ENCODE measurements at regions not wholly inside any gene's neighbourhood (a gene's known extent, or its start where the extent isn't known, plus 50 kb on each side); places are given as distances from the start of the nearest gene placed in this dataset.

DNA sequence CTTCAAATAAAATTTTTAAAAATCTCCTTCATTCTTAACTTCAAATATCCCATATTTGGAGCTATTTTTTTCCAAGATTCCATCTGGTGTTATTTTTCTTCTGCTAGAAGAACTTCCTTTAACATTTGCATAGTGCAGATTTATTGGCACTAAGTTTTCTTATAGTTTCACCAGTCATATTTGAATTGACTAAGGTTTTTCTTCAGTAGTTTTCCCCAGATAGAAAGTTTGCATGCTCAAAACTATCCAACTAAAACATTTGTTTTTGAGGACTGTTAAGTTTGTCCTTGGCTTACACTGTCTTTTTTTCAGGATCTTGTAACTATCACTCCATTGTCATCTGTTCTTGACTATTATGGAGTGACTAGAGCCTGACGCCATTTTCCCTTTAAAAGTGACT lies 606.7 kb downstream of the TAF11L14 start:
- H3K4me1 ChIP-seq (ENCODE audit: control insufficient read depth in 1 of 2, extremely low read depth in 1 of 2, insufficient read depth in 2 of 2, low read length in 2 of 2): no peaks in the 10 kb centered on the region
- DNase-seq (no peak), ATAC-seq (replicated peaks in 1 of 4) (no peak)
- no peak overlapping the region for H3K4me3 Mint-ChIP-seq
- no peaks in the 10 kb centered on the region for H3K4me1 Mint-ChIP-seq
- H3K36me3 Mint-ChIP-seq: no peaks in the 10 kb centered on the region
- H3K9me3 Mint-ChIP-seq: peaks cover 8 to 19% (median 16%) of the 10 kb centered on the region in 3 donors
- WGBS (ENCODE audit: insufficient coverage): no CpG with 5 or more reads among the region's 1 CpG
- H3K4me3 ChIP-seq (ENCODE audit: control insufficient read depth in 1 of 2, extremely low read depth in 1 of 2, low read length in 1 of 2): no peak overlapping the region
- H3K36me3 ChIP-seq (ENCODE audit: control insufficient read depth in 2 of 2, extremely low read depth in 1 of 2, insufficient read depth in 1 of 2, low read length in 1 of 2): no peaks in the 10 kb centered on the region
- CTCF ChIA-PET: no interaction called here
- H3K27ac Mint-ChIP-seq: no peak overlapping the region
- H3K27me3 ChIP-seq (replicated peaks in 1 of 2; ENCODE audit: control insufficient read depth in 2 of 2, extremely low read depth in 1 of 2, insufficient read depth in 2 of 2, low read length in 1 of 2): no peaks in the 10 kb centered on the region
- no peak overlapping the region for H3K27ac ChIP-seq (ENCODE audit: low read length)
- no peaks in the 10 kb centered on the region for H3K9me3 ChIP-seq
- H3K27me3 Mint-ChIP-seq: no peaks in the 10 kb centered on the region
- POLR2A ChIA-PET: interaction anchor here (0.6 to 0.7 kb wide), 2 partner anchors 9 to 1340 kb away, joined by 3 to 5 read pairs; no protein-coding TSS in a partner anchor

DNA sequence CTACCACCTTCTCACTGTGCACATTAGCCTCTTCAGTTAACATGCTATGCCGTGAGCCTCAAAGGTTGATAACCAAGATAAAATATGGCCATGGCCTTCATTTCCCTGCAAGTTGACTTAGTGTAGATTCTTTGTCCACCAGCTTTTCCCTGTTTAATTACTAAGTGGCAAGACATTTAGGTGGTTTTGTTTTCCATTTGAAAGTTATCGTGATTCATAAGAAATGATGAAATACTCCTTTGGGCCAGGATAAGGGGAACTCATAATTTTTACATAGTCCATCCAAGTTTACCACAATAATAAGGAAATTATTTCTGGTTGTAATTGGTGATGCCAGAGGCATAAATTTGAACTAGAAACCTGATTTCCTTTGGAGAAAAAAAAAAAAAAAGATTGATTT lies 609.6 kb downstream of the TAF11L14 start:
- no peaks in the 10 kb centered on the region for H3K36me3 ChIP-seq (ENCODE audit: control insufficient read depth in 2 of 2, extremely low read depth in 1 of 2, insufficient read depth in 1 of 2, low read length in 1 of 2)
- H3K27ac Mint-ChIP-seq: no peak overlapping the region
- ChIA-PET POLR2A (interaction anchor here in 1 of 2 donors (0.7 kb wide), 1 partner anchor 167 kb away, joined by 5 read pairs; no protein-coding TSS in a partner anchor), CTCF (no interaction called here)
- no peak for DNase-seq
- H3K9me3 Mint-ChIP-seq: peaks cover 16 to 18% (median 16%) of the 10 kb centered on the region in 3 donors
- no peaks in the 10 kb centered on the region for H3K4me1 Mint-ChIP-seq
- ATAC-seq (replicated peaks in 1 of 4): no peak
- H3K27me3 ChIP-seq (replicated peaks in 1 of 2; ENCODE audit: control insufficient read depth in 2 of 2, extremely low read depth in 1 of 2, insufficient read depth in 2 of 2, low read length in 1 of 2): no peaks in the 10 kb centered on the region
- H3K27ac ChIP-seq (ENCODE audit: low read length): no peak overlapping the region
- no peak overlapping the region for H3K4me3 Mint-ChIP-seq
- H3K4me3 ChIP-seq (ENCODE audit: control insufficient read depth in 1 of 2, extremely low read depth in 1 of 2, low read length in 1 of 2): no peak overlapping the region
- H3K36me3 Mint-ChIP-seq: no peaks in the 10 kb centered on the region
- WGBS (ENCODE audit: insufficient coverage): no CpG with 5 or more reads among the region's 2 CpGs
- no peaks in the 10 kb centered on the region for H3K9me3 ChIP-seq
- no peaks in the 10 kb centered on the region for H3K27me3 Mint-ChIP-seq
- no peaks in the 10 kb centered on the region for H3K4me1 ChIP-seq (ENCODE audit: control insufficient read depth in 1 of 2, extremely low read depth in 1 of 2, insufficient read depth in 2 of 2, low read length in 2 of 2)

DNA sequence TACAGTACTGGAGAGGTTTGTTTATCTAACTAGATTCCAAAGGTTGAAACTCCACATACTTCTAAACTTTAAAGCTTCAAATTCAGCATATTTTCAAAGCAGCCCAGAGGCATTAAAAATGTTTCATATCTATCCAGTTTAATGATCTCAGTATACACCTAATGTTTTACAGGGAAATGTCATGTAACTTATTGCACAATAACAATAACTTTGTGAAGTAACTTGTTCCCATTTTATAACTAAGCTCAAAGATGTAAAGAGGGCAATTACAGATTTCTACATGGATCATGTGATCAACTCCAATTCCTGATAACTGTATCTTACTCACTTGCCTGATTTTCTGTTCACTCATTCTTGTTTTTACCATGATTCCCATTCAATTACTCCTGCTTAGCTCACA lies 610.0 kb downstream of the TAF11L14 start:
- ChIA-PET POLR2A (no interaction called here), CTCF (no interaction called here)
- Histone ChIP-seq H3K4me3 (ENCODE audit: control insufficient read depth in 1 of 2, extremely low read depth in 1 of 2, low read length in 1 of 2) (no peak overlapping the region), H3K27ac (ENCODE audit: low read length) (no peak overlapping the region), H3K4me1 (ENCODE audit: control insufficient read depth in 1 of 2, extremely low read depth in 1 of 2, insufficient read depth in 2 of 2, low read length in 2 of 2) (no peaks in the 10 kb centered on the region), H3K9me3 (no peaks in the 10 kb centered on the region), H3K36me3 (ENCODE audit: control insufficient read depth in 2 of 2, extremely low read depth in 1 of 2, insufficient read depth in 1 of 2, low read length in 1 of 2) (no peaks in the 10 kb centered on the region), H3K27me3 (replicated peaks in 1 of 2; ENCODE audit: control insufficient read depth in 2 of 2, extremely low read depth in 1 of 2, insufficient read depth in 2 of 2, low read length in 1 of 2) (no peaks in the 10 kb centered on the region)
- no peaks in the 10 kb centered on the region for H3K36me3 Mint-ChIP-seq
- no peak for ATAC-seq (replicated peaks in 1 of 4)
- no peaks in the 10 kb centered on the region for H3K4me1 Mint-ChIP-seq
- no peak overlapping the region for H3K27ac Mint-ChIP-seq
- no peak overlapping the region for H3K4me3 Mint-ChIP-seq
- H3K27me3 Mint-ChIP-seq: no peaks in the 10 kb centered on the region
- no peak for DNase-seq
- H3K9me3 Mint-ChIP-seq: peaks cover 16 to 18% (median 16%) of the 10 kb centered on the region in 3 donors

DNA sequence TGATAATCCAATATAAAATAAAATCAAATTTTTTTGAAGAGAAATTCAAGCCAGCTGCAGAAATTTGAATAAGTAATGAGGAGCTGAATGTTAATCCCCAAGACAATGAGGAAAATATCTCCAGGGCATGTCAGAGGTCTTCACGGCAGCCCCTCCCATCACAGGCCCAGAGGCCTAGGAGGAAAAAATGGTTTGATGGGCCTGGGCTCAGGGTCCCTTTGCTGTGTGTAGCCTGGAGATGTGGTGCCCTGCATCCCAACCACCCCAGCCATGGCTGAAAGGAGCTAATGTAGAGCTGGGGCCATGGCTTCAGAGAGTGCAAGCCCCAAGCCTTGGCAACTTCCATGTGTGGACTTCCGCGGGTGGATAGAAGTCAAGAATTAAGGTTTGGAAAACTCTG lies 618.3 kb downstream of the TAF11L14 start:
- H3K36me3 ChIP-seq (ENCODE audit: control insufficient read depth in 2 of 2, extremely low read depth in 1 of 2, insufficient read depth in 1 of 2, low read length in 1 of 2): no peaks in the 10 kb centered on the region
- H3K4me1 ChIP-seq (ENCODE audit: control insufficient read depth in 1 of 2, extremely low read depth in 1 of 2, insufficient read depth in 2 of 2, low read length in 2 of 2): no peaks in the 10 kb centered on the region
- H3K9me3 ChIP-seq: no peaks in the 10 kb centered on the region
- no peak overlapping the region for H3K27ac ChIP-seq (ENCODE audit: low read length)
- H3K4me3 ChIP-seq (ENCODE audit: control insufficient read depth in 1 of 2, extremely low read depth in 1 of 2, low read length in 1 of 2): no peak overlapping the region
- Mint-ChIP-seq H3K9me3 (peaks cover 26 to 31% (median 28%) of the 10 kb centered on the region in 3 donors), H3K4me1 (no peaks in the 10 kb centered on the region), H3K27ac (no peak overlapping the region), H3K36me3 (no peaks in the 10 kb centered on the region), H3K27me3 (no peaks in the 10 kb centered on the region), H3K4me3 (no peak overlapping the region)
- H3K27me3 ChIP-seq (replicated peaks in 1 of 2; ENCODE audit: control insufficient read depth in 2 of 2, extremely low read depth in 1 of 2, insufficient read depth in 2 of 2, low read length in 1 of 2): no peaks in the 10 kb centered on the region
- no peak for ATAC-seq (replicated peaks in 1 of 4)
- WGBS (ENCODE audit: insufficient coverage): no CpG with 5 or more reads among the region's 3 CpGs
- POLR2A ChIA-PET: no interaction called here
- no peak for DNase-seq
- CTCF ChIA-PET: no interaction called here

DNA sequence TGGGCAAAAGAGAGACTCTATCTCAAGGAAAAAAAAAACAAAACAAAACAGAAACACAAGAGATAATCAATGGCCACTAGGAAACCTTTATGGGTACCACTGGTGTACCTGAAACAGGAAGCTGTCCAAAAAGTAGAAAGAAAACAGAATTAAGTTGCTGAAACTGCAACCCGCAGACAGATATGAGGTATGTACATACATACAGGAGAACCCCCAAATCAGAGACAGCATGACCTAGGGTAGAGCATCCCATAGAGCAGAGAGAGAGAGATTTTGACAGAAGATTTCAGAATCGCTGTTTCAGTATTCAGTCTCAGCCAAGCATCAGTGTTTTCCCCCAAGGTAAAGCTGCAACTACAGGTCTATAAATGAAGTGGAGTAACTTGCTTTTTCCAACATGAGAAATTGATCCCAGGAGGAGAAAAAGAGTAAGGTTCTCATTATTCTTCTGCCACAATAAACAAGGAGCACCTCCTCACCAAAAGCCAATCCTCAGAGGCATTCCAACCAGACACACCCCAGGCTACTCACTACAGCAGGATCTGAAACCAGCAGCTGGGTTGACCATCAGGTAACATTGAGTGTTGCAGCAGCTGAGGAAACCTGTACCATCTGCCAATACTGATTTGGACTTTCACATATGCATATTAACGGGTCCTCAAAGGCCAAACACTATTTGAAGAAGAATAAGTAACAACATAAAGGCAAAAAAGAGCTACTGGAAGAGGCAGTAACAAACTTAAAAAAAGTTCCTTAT lies 630.0 kb downstream of the TAF11L14 start:
- no peaks in the 10 kb centered on the region for H3K36me3 Mint-ChIP-seq
- DNase-seq (no peak), ATAC-seq (replicated peaks in 1 of 4) (no peak)
- POLR2A ChIA-PET: no interaction called here
- no peak overlapping the region for H3K4me3 Mint-ChIP-seq
- H3K27ac ChIP-seq (ENCODE audit: low read length): no peak overlapping the region
- no peak overlapping the region for H3K27ac Mint-ChIP-seq
- no peaks in the 10 kb centered on the region for H3K4me1 ChIP-seq (ENCODE audit: control insufficient read depth in 1 of 2, extremely low read depth in 1 of 2, insufficient read depth in 2 of 2, low read length in 2 of 2)
- WGBS (ENCODE audit: insufficient coverage): no CpG with 5 or more reads among the region's 3 CpGs
- no peaks in the 10 kb centered on the region for H3K4me1 Mint-ChIP-seq
- H3K4me3 ChIP-seq (ENCODE audit: control insufficient read depth in 1 of 2, extremely low read depth in 1 of 2, low read length in 1 of 2): no peak overlapping the region
- CTCF ChIA-PET: no interaction called here
- no peaks in the 10 kb centered on the region for H3K27me3 Mint-ChIP-seq
- H3K36me3 ChIP-seq (ENCODE audit: control insufficient read depth in 2 of 2, extremely low read depth in 1 of 2, insufficient read depth in 1 of 2, low read length in 1 of 2): no peaks in the 10 kb centered on the region
- H3K9me3 ChIP-seq: no peaks in the 10 kb centered on the region
- no peaks in the 10 kb centered on the region for H3K27me3 ChIP-seq (replicated peaks in 1 of 2; ENCODE audit: control insufficient read depth in 2 of 2, extremely low read depth in 1 of 2, insufficient read depth in 2 of 2, low read length in 1 of 2)
- H3K9me3 Mint-ChIP-seq: peaks cover 7 to 14% (median 12%) of the 10 kb centered on the region in 3 donors

DNA sequence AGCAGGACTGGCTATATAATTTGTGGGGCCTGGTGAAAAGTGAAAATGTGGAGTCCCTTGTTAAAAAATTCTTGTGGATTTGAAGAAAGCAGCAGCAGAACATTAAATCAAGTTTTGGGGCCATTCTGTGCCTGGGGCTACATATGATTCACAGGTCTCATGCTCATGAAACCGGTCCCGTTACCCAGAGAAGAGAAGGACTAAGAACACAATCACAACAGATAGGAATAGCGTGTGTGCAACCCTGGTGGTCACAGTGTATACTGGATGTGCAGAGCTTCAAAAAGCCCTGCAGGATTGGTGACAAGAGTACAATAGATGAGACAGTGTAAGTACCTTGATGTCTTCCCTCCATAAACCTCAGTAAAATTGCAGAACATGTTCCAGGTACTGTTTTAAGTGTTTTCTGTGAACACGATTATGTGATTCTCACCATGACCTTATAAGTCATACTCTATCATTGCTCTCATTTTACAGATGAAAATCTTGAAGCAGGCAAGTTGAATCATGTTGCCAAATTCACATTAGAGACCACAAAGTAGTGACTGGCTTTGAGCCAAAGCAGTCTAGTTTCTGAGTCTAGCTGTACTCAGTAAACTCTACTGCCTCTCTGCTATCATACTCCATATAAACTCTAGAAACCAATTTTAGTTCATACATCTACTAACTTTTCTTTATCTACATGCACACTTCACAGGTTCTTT lies 636.5 kb downstream of the TAF11L14 start:
- no peak for ATAC-seq (replicated peaks in 1 of 4)

More for the DNA sequence above, 636.5 kb downstream of the TAF11L14 start:
- H3K9me3 ChIP-seq: no peaks in the 10 kb centered on the region
- WGBS (ENCODE audit: insufficient coverage): 88% methylated on average over 3 of the region's 4 CpGs
- no peak for DNase-seq
- no peaks in the 10 kb centered on the region for H3K27me3 ChIP-seq (replicated peaks in 1 of 2; ENCODE audit: control insufficient read depth in 2 of 2, extremely low read depth in 1 of 2, insufficient read depth in 2 of 2, low read length in 1 of 2)
- CTCF ChIA-PET: no interaction called here
- Mint-ChIP-seq H3K4me3 (no peak overlapping the region), H3K27ac (no peak overlapping the region), H3K9me3 (peaks cover 8 to 22% (median 12%) of the 10 kb centered on the region in 3 donors), H3K36me3 (no peaks in the 10 kb centered on the region), H3K27me3 (no peaks in the 10 kb centered on the region), H3K4me1 (no peaks in the 10 kb centered on the region)
- no peaks in the 10 kb centered on the region for H3K4me1 ChIP-seq (ENCODE audit: control insufficient read depth in 1 of 2, extremely low read depth in 1 of 2, insufficient read depth in 2 of 2, low read length in 2 of 2)
- POLR2A ChIA-PET: no interaction called here
- no peak overlapping the region for H3K27ac ChIP-seq (ENCODE audit: low read length)
- no peaks in the 10 kb centered on the region for H3K36me3 ChIP-seq (ENCODE audit: control insufficient read depth in 2 of 2, extremely low read depth in 1 of 2, insufficient read depth in 1 of 2, low read length in 1 of 2)
- H3K4me3 ChIP-seq (ENCODE audit: control insufficient read depth in 1 of 2, extremely low read depth in 1 of 2, low read length in 1 of 2): no peak overlapping the region

Measured in T-cell (primary cell).